HG03097 (cell line): ENCODE measurements at regions not wholly inside any gene's neighbourhood (a gene's known extent, or its start where the extent isn't known, plus 50 kb on each side); places are given as distances from the start of the nearest gene placed in this dataset.
"Not testable (repeated sequence)": the region's sequence is repeated elsewhere in the genome, so short reads cannot be mapped to it uniquely, and the experiment has no call there.

Experiments used
- ATAC-seq: cut with Tn5 transposase; IDR thresholded peaks from one replicate; pipeline ENCODE4 v1.9.1; 2021; ENCODE audit not compliant: unreplicated experiment, low FRiP score

GRCh38 chr1:4164965-4165364, 264.9 kb upstream of the C1orf174 start:
- no peak for ATAC-seq

GRCh38 chr1:4165686-4166300, 265.7 kb upstream of the C1orf174 start:
- no peak for ATAC-seq

- ATAC-seq, result no peak
These were observed 266.6 kb upstream of the C1orf174 start for GRCh38 chr1:4166713-4167112.

GRCh38 chr1:4169991-4170390, 269.9 kb upstream of the C1orf174 start:
- ATAC-seq, result no peak

GRCh38 chr1:4170548-4171340, 270.7 kb upstream of the C1orf174 start:
- no peak for ATAC-seq

- ATAC-seq, result no peak
These were observed 271.7 kb upstream of the C1orf174 start for GRCh38 chr1:4171480-4172450.

GRCh38 chr1:4172644-4173599, 272.9 kb upstream of the C1orf174 start:
- no peak for ATAC-seq

GRCh38 chr1:4173731-4174130, 273.7 kb upstream of the C1orf174 start:
- ATAC-seq, result no peak

GRCh38 chr1:4174291-4175200, 274.5 kb upstream of the C1orf174 start:
- ATAC-seq, result no peak

GRCh38 chr1:4175566-4176405, 275.7 kb upstream of the C1orf174 start:
- ATAC-seq, result no peak

GRCh38 chr1:4176841-4177240, 276.8 kb upstream of the C1orf174 start:
- no peak for ATAC-seq

- no peak for ATAC-seq
These were observed 277.5 kb upstream of the C1orf174 start for GRCh38 chr1:4177425-4178150.

GRCh38 chr1:4178501-4179113, 278.5 kb upstream of the C1orf174 start:
- no peak for ATAC-seq

GRCh38 chr1:4179914-4180735, 280.1 kb upstream of the C1orf174 start:
- ATAC-seq, result no peak

- ATAC-seq, result not testable (repeated sequence)
These were observed 286.4 kb upstream of the C1orf174 start for GRCh38 chr1:4186486-4186885.

- ATAC-seq, result no peak
These were observed 303.4 kb upstream of the C1orf174 start for GRCh38 chr1:4203501-4203900.
